Peyer's patch (tissue), 4 donors: ENCODE measurements at regions not wholly inside any gene's neighbourhood (a gene's known extent, or its start where the extent isn't known, plus 50 kb on each side); places are given as distances from the start of the nearest gene placed in this dataset.

Source experiments
- DNase-seq, 3 donors: peaks; one replicate each; pipeline ENCODE4 v3.0.0-alpha.2; 2017 to 2019
- H3K27ac ChIP-seq, 4 donors: fragments of 200-600 bp; sonication (generic); one replicate each; pipeline ENCODE4 v1.5.1; 2016 to 2019
- H3K27me3 ChIP-seq, 2 donors: fragments of 200-600 bp; sonication (generic); one replicate each; pipeline ENCODE4 v1.5.1; 2019
- H3K36me3 ChIP-seq, 3 donors: fragments of 200-600 bp; sonication (generic); one replicate each; pipeline ENCODE4 v1.5.1; 2016 to 2019
- H3K4me1 ChIP-seq, 4 donors: fragments of 200-600 bp; sonication (generic); one replicate each; pipeline ENCODE4 v1.5.1; 2016 to 2019
- H3K4me3 ChIP-seq, 4 donors: fragments of 200-600 bp; sonication (generic); 1 replicate in 3 of 4; 2 replicates in 1 of 4; pipeline ENCODE4 v1.5.1; 2016 to 2019; ENCODE audit warnings: mild to moderate bottlenecking in 1 of 4
- H3K9me3 ChIP-seq, 4 donors: fragments of 200-600 bp; sonication (generic); one replicate each; pipeline ENCODE4 v1.5.1; 2016 to 2019; ENCODE audit warnings: mild to moderate bottlenecking in 1 of 4
- CTCF ChIP-seq, 6 experiments: fragments of 450-650 bp in 4 of 6; fragments of 200-600 bp in 2 of 6; sonication (generic) in 1 of 6; IDR thresholded peaks; one replicate each; pipeline ENCODE4 v1.5.1; 2017 to 2019; ENCODE audit warnings: antibody characterized with exemption in 6 of 6, mild to moderate bottlenecking in 3 of 6, moderate library complexity in 1 of 6
- POLR2A ChIP-seq, 2 donors: fragments of 450-650 bp; IDR thresholded peaks; one replicate each; pipeline ENCODE4 v1.5.1; 2017; ENCODE audit warnings: antibody characterized with exemption in 2 of 2, mild to moderate bottlenecking in 2 of 2, moderate library complexity in 2 of 2

DNA sequence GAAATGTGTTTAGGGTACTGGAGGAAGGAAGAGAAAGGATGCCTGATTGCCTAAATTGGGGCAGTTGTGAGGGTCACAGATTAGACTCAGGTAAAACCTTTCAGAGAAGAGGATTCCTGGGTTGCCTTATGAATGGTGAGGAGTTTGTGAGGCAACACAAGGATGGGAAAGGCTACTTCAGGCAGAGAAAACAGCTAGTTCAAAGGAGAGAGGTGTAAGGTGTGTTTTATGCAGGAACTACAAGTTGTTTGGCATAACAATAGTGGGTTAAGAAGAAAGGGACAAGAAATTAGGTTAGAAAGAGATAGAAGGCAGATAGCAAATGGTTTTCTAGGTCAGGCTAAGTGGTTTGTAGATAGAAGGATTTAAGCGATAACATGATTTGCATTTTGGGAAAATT, 75.1 kb upstream of the PGRMC2 start:
- H3K4me3 ChIP-seq, result no peak overlapping the region
- no peak overlapping the region for H3K27ac ChIP-seq
- no peak for DNase-seq
- H3K36me3 ChIP-seq, result no peaks in the 10 kb centered on the region
- no peaks in the 10 kb centered on the region for H3K9me3 ChIP-seq
- H3K4me1 ChIP-seq, result no peaks in the 10 kb centered on the region
- TF ChIP-seq CTCF (IDR thresholded peaks at IDR 0.05) (no peak), POLR2A (IDR thresholded peaks at IDR 0.05) (no peak)
- no peaks in the 10 kb centered on the region for H3K27me3 ChIP-seq

- H3K36me3 ChIP-seq, result no peaks in the 10 kb centered on the region
- H3K9me3 ChIP-seq, result no peaks in the 10 kb centered on the region
- no peak overlapping the region for H3K4me3 ChIP-seq
- no peaks in the 10 kb centered on the region for H3K4me1 ChIP-seq
- H3K27ac ChIP-seq, result no peak overlapping the region
- TF ChIP-seq CTCF (IDR thresholded peaks at IDR 0.05) (no peak), POLR2A (IDR thresholded peaks at IDR 0.05) (no peak)
- no peak for DNase-seq
- H3K27me3 ChIP-seq, result no peaks in the 10 kb centered on the region
Observed at GRCh38 chr4:128359422-128359821, 71.8 kb upstream of the PGRMC2 start.

DNA sequence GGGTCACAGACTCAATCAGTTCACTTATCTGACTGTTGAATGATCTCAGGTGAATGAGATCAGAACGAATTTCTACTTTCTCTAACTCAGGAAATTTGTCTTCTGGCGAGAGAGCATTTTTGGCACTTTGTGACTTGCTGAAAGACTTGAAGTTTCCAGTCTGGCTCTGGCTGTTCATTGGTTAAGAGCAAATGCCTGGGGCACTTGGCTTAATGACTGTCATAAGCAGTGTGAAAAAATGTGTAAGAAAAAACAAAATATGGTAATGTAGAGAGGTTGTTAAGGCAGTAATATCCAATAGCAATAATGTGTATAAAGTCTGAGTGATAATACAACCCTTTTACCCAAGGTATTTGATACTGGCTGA, 71.3 kb upstream of the PGRMC2 start:
- Histone ChIP-seq H3K4me3 (no peak overlapping the region), H3K9me3 (no peaks in the 10 kb centered on the region), H3K4me1 (no peaks in the 10 kb centered on the region), H3K27me3 (no peaks in the 10 kb centered on the region), H3K27ac (no peak overlapping the region), H3K36me3 (no peaks in the 10 kb centered on the region)
- TF ChIP-seq CTCF (IDR thresholded peaks at IDR 0.05) (no peak), POLR2A (IDR thresholded peaks at IDR 0.05) (no peak)
- DNase-seq, result no peak

GRCh38 chr4:128358231-128358912, 70.8 kb upstream of the PGRMC2 start:
- H3K4me1 ChIP-seq, result no peaks in the 10 kb centered on the region
- H3K27ac ChIP-seq, result no peak overlapping the region
- no peaks in the 10 kb centered on the region for H3K27me3 ChIP-seq
- no peak for TF ChIP-seq CTCF (IDR thresholded peaks at IDR 0.05)
- no peak for TF ChIP-seq POLR2A (IDR thresholded peaks at IDR 0.05)
- no peak for DNase-seq
- no peaks in the 10 kb centered on the region for H3K36me3 ChIP-seq
- no peak overlapping the region for H3K4me3 ChIP-seq
- no peaks in the 10 kb centered on the region for H3K9me3 ChIP-seq

DNA sequence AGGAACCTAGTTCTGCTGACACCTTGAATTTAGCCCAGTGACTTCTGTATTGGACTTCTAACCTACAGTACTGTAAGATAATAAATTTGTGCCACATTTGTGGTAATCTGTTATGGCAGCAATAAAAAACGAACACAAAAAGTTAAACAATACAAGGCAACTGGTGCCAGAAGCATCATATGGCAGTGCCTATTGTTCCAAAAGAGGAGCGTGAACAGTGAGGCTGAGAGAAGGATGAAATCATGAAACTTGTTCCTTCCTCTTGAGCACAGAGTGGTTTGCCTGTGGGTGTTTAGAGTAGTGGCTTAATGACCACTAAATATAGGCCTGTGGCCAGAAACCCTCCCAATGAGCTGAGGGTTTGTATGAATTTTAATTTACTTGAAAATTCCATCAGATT, 69.7 kb upstream of the PGRMC2 start:
- Histone ChIP-seq H3K27me3 (no peaks in the 10 kb centered on the region), H3K4me1 (no peaks in the 10 kb centered on the region), H3K36me3 (no peaks in the 10 kb centered on the region), H3K9me3 (no peaks in the 10 kb centered on the region), H3K4me3 (no peak overlapping the region), H3K27ac (no peak overlapping the region)
- TF ChIP-seq CTCF (IDR thresholded peaks at IDR 0.05) (no peak), POLR2A (IDR thresholded peaks at IDR 0.05) (no peak)
- no peak for DNase-seq

- Histone ChIP-seq H3K9me3 (no peaks in the 10 kb centered on the region), H3K4me3 (no peak overlapping the region), H3K36me3 (no peaks in the 10 kb centered on the region), H3K27ac (no peak overlapping the region), H3K4me1 (no peaks in the 10 kb centered on the region), H3K27me3 (no peaks in the 10 kb centered on the region)
- TF ChIP-seq POLR2A (IDR thresholded peaks at IDR 0.05) (no peak), CTCF (IDR thresholded peaks at IDR 0.05) (no peak)
- no peak for DNase-seq
Observed at GRCh38 chr4:128355305-128355704, 67.7 kb upstream of the PGRMC2 start.
